ENCODE measurements at regions not wholly inside any gene's neighbourhood (a gene's known extent, or its start where the extent isn't known, plus 50 kb on each side); places are given as distances from the start of the nearest gene placed in this dataset.

GRCh38 chr11:110951950-110952503 lies 239.8 kb upstream of the ARHGAP20 start:
- Histone ChIP-seq H3K4ac (ENCODE audit: low read depth, low read length) (no peak overlapping the region), H4K91ac (ENCODE audit: insufficient read length, low read depth, low read length) (no peak overlapping the region), H2BK5ac (ENCODE audit: insufficient read length, low read length) (no peak overlapping the region), H4K5ac (ENCODE audit: insufficient read length, low read depth, low read length) (no peak overlapping the region), H2AK5ac (ENCODE audit: insufficient read length, low read length) (no peak overlapping the region), H3K79me1 (ENCODE audit: insufficient read depth, low read depth, low read length, poor library complexity, severe bottlenecking) (no peaks in the 10 kb centered on the region), H3K56ac (ENCODE audit: insufficient read length, low read depth, low read length) (no peak overlapping the region), H3K14ac (ENCODE audit: insufficient read depth, low read length) (no peak overlapping the region), H3T11ph (ENCODE audit: low read length) (no peak overlapping the region), H2BK120ac (ENCODE audit: low read depth, low read length, poor library complexity, severe bottlenecking) (no peak overlapping the region), H3K9ac (ENCODE audit: extremely low read depth, insufficient read length, low read length) (no peak overlapping the region), H3K18ac (ENCODE audit: insufficient read length, low read depth, low read length) (no peak overlapping the region), H4K20me1 (ENCODE audit: control insufficient read depth, insufficient read depth, insufficient read length) (no peaks in the 10 kb centered on the region), H3K79me2 (ENCODE audit: insufficient read depth, low read length) (no peaks in the 10 kb centered on the region), H3K23ac (ENCODE audit: insufficient read length, low read depth, low read length) (no peak overlapping the region), H2AFZ (ENCODE audit: low read length) (no peak overlapping the region), H2BK20ac (ENCODE audit: low read depth, low read length, poor library complexity, severe bottlenecking) (no peak overlapping the region), H3K23me2 (ENCODE audit: insufficient read length, low read depth, low read length, poor library complexity, severe bottlenecking) (no peaks in the 10 kb centered on the region), H3K27me3 (ENCODE audit: insufficient read depth, low read length) (no peaks in the 10 kb centered on the region), H3K9me3 (ENCODE audit: control insufficient read depth, low read depth, low read length) (no peaks in the 10 kb centered on the region), H2BK15ac (ENCODE audit: low read depth, low read length) (no peak overlapping the region), H4K8ac (replicated peaks; ENCODE audit: insufficient read length, low read depth, low read length) (no peak overlapping the region), H3K4me2 (ENCODE audit: insufficient read depth, insufficient read length, low read length) (no peak overlapping the region), H3K4me1 (ENCODE audit: insufficient read depth, low read length) (no peaks in the 10 kb centered on the region), H3K27ac (ENCODE audit: insufficient read length, low read depth, low read length) (no peak overlapping the region), H2BK12ac (ENCODE audit: insufficient read length, low read depth, low read length) (no peak overlapping the region)
- no peak for TF ChIP-seq CTCF (conservative IDR thresholded peaks at IDR 0.05)
- Mint-ChIP-seq H3K27me3 (ENCODE audit: low read depth) (no peaks in the 10 kb centered on the region), H3K9me3 (peaks cover 0 to 3% of the 10 kb centered on the region in 2 experiments; a peak in 2 of 5 replicates), H3K36me3 (ENCODE audit: insufficient read depth in 1 of 3, low read depth in 3 of 3) (no peaks in the 10 kb centered on the region), H3K4me3 (no peak overlapping the region), H3K27ac (no peak overlapping the region; a peak in 1 of 7 replicates), H3K4me1 (peaks cover 0 to 4% of the 10 kb centered on the region in 2 experiments; a peak in 1 of 4 replicates)
- no peak for DNase-seq
- no CpG with 5 or more reads among the region's 4 CpGs for WGBS (ENCODE audit: extremely low coverage, insufficient read length, low lambda C conversion rate)
